ENCODE measurements at regions not wholly inside any gene's neighbourhood (a gene's known extent, or its start where the extent isn't known, plus 50 kb on each side); places are given as distances from the start of the nearest gene placed in this dataset.
"Not testable (repeated sequence)": the region's sequence is repeated elsewhere in the genome, so short reads cannot be mapped to it uniquely, and the experiment has no call there.

DNA sequence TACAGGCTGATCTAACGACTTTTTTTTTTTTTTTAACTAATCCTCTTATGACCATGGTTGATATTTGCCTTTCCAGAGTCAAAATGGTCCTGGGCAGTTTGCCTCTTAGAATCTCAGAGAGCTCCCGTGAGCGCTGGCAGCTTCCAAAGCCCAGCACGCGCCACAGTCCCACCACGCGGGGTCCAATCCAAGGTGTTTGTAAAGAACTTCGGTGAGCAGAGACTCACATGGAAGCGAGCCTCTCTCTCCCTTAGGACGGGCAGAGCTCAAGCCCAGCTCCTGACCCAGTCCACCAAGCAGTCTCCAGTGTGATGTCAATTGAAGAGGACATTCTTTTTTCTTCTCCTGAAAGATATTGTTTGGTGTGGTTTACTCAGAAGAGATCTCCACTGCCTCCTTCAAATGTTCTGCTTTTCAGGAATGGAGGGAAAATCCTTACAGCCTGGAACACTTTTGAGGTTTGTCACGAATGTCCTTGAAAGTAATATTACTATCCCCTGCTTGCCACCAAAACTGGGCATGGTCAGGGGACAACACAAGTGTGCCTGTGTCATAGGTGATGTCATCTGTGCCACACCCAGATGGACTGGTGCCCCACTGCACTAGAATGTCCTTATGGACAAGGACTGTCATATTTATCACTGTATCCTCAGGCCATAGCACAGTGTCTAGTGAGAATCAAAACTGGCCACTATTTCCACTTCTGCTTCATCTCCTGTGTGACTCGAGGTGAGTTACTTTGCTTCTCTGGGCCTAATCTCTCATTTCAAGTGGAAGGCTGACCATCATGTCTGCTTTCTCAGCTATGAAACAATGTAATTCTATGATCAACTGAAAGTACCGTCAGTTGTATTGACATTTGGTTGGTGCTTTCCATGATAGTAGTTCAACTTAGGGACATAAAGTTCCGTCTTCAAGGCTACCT, 97.4 kb upstream of the EDEM3 start:
- no peak for FAIRE-seq

DNA sequence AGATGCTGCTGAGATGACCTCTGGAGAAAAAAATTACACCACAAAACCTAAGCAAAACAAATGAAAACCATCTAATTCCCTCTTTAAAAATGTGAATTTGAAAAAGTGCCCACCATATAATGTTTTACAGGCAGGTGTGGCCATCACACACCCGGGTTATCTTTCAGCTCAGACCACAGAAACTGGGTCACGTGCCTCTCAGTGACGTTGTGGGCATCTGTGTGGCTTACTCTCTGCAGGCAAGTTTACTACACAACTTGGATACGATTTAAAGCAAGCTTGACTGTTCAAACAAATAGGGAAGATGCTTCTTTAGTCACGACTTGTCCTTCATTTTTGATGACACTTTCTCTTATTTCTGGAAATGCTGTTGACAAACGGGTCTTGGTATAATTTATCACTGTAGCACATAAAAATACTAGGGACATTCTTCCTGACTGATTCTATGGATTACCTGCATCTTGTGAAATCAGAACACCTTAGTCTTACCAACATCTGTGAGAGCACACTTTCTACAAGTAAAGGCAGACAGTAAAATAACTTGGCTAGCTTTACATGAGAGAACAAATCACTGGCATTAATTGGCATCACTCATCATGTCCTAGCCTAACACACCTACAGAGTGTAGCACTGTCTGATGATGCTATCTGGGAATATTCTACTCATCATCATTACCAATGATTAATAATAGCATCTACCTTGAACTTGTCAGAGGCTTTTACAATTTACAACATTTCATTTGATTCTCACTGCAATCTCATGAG, 89.3 kb upstream of the EDEM3 start:
- no peak for FAIRE-seq

DNA sequence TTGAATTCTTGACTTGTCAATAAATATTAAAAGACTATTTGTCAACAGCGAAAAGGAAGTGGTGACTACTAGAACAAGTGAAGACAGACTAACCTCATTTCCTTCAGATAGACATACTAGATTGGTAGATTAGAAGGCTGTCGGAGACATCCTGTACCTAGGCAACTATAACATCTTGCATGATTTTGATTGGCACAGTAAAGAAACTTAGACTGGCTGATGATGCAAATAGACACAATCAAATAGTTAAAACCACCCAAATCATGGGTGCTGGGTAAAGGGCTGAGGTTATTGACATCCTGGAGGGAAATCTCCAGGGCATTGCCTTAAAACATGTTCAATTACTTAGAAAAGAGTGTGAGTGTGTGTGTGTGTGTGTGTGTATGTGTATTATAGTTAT, 85.9 kb upstream of the EDEM3 start:
- FAIRE-seq, result no peak

DNA sequence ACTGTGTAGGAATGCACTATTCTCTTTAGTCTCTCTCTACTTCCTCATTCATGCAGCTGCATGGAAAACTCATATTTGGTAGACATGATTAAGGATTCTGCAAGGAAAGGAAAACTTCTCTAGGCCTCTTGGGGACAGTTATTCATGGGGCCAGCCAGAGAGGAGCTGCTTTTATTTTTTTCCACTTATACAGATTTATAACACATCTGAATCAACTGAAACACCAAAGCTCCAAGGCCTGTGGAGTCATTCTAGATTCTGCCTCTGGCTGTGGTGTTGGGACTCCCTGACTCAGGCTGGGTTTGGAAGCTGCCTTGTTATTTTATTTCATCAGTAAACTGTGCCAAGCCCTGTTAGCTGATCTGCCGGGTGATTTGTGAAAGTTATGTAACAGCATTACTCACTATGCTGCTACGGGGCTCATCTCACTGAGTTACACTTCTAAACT, 83.9 kb upstream of the EDEM3 start:
- no peak for FAIRE-seq

DNA sequence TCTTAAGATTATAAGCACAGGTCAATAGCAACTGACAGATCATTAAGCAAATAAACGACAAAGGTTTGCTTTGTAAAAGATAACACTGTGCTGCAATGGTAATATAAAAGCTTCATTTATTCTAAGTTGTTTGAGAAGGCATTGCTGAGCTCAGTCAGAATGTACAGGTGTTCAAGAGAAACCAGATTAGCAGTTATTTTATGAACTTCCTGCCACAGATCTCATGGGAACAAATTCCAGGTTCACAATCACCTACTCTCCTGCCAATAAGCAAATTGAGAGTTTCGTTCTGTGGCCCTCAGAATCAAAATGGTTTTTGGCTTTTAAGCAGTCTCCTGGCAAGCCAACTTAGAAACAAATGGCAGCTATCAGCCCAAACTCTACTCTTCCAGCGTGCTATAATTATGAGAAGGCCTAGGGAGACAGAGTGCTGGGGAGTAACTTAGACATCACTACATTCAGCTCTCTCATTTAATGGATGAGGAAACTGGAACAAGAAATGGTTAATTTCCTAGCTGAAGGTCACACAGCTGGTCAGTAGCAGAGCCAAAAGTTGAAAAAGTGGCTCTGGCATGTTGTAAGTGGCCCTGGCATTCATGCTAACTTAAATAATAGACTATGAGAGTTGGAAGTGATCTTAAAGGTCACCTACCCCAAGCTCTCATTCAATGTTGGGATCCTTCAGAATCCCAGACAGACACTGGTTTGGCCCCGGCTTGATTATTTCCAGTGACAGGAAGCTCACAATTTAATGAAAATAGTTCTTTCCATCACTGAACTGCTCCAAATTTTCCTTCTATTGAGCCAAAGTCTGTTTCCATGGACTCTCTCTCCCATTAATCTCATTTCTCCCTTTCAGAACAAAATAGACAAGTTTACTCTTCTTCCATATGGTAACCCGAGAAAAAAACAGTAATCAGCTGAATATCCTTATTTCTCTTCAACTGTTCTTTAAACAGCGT, 82.6 kb upstream of the EDEM3 start:
- no peak for FAIRE-seq

DNA sequence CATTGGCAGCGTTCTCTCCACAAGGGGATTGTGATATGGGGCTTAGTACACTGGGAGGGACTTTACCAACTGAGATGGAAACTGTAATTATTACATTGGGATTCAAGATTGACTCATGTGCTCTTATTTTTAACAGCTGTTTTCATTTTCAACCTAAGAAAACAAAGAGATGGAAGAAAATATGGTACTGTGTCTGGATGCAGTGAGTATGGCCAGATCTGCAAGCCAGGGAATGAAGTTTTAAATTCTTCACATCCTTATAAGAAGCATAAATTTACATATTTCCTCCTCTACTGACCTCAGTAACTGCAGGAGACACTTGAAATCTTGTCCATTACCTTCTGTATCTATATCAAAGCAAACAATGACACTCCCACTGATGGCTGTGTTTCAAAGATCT, 81.5 kb upstream of the EDEM3 start:
- FAIRE-seq, result no peak

DNA sequence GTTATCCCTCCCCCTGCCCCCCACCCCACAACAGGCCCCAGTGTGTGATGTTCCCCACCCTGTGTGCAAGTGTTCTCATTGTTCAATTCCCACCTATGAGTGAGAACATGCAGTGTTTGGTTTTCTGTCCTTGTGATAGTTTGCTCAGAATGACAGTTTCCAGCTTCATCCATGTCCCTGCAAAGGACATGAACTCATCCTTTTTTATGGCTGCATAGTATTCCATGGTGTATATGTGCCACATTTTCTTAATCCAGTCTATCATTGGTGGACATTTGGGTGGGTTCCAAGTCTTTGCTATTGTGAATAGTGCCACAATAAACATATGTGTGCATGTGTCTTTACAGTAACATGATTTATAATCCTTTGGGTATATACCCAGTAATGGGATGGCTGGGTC, 79.3 kb upstream of the EDEM3 start:
- FAIRE-seq, result not testable (repeated sequence)

DNA sequence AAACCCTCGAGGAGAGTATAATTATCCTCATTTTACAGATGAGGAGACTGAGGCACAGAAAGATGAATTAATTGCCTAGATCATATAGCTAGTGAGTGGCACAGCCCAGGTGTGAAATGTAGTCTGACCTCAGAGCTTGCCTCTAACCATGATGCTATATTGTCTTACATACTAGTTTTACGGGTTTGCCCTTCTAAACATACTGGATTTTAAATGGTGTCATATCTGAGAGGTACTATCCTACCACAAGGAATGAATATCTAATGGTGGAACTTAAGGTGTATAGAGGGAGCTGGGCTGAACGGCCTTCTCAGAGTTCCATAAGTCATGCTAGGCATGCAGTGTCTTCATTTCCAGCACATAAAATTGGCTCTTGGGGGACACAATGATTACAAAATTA, 77.9 kb upstream of the EDEM3 start:
- no peak for FAIRE-seq

DNA sequence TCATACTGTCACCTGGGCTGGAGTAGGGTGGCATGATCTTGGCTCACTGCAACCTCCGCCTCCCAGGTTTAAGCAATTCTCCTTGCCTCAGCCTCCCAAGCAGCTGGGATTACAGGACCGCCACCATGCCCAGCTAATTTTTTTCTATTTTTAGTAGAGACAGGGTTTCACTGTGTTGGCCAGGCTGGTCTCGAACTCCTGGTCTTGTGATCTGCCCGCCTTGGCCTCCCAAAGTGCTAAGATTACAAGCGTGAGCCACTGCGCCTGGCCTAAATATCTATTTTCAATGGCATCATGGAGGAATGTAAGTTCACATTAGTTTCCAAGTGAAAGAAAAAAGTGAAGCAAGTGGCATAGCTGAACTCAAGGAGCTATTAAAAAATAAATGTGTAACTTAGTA, 74.8 kb upstream of the EDEM3 start:
- not testable (repeated sequence) for FAIRE-seq

DNA sequence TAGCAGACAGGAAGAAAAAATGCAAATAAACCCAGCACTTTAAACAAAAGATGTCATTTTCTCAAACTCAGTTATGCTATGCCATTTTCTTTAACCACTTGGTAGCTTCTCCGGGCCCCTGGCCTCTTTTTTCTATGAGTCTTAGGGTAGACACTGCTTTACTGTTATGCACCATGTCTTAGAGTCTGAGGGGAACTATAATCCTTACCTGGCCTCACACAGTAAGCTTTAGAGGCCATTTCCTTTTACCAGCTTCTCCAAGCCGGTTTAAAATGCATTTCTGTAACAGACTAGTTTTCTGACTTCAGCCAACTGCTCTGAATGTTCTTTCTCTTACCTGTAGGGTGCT, 73.7 kb upstream of the EDEM3 start:
- FAIRE-seq, result no peak

DNA sequence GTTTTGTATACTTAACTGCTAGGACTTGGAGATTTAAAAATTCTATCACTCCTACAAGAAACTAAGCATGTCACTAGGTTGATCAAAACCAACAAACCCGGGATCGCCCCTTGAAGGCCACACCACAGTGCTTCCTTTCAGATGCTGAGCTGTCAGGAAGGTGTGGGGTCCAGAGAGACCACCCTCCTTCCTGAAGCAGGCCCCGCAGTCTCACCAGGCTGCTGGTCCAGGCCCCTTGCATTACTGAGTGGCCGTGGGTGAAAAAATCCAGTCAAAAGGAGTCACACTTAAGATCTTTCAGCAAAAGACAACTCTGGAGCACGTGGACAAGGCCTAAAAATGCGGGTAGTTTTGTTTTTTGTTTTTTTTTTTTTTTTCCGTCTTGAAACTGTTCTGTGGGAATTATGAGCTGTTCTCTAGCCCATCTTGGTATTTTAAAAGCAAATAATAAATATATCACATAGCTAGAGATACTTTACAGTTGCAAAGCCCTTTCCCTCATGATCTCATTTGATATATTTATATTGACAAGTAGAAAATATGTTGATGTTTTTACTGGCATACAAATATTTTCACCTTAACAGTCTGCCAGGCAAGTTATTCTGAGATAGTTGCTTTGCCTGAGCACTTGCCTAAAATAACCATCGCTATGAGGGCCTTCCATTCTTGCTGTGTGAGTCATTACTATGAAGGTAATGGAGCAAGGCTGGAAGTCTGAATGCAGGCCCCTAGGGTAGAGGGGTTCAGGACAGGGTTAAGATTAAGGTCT, 73.1 kb upstream of the EDEM3 start:
- no peak for FAIRE-seq

DNA sequence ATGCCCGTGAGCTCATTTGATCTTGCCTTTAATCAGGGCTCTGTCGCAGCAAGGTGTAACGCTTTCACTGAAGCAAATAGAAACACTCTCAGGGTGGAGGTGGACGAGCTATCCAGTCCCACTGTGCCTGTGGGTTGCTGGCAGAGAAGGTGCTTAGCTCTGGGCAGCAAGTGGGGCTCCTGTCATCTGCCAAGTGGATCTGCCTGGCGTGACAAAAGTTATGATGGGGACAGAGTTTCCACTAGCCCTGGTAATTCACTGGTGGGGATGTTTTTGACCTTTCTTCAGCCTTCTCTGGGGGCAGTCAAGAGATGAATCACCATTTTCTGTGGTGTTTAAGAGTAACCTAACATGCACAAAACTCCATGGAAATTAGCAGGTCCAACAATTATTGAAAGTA, 71.3 kb upstream of the EDEM3 start:
- FAIRE-seq, result no peak

DNA sequence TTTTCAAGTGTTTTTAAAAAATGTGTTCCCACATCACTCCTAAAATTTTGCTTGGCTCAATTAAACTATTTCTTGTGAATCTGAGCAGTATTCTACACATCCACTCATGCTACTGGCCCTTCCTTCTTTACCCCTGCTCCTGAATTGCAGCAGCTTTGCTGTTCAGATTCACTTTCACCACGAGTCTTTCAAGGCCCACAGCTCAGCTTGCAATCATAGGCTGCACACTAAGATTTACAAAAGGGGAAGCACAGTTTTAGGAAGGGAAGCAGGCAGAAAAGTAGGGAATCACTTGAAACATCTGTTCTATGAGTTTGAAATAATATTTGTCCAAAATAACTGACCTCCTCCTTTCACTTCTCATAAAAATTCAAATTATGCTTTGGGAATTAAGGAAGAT, 70.9 kb upstream of the EDEM3 start:
- FAIRE-seq, result no peak

DNA sequence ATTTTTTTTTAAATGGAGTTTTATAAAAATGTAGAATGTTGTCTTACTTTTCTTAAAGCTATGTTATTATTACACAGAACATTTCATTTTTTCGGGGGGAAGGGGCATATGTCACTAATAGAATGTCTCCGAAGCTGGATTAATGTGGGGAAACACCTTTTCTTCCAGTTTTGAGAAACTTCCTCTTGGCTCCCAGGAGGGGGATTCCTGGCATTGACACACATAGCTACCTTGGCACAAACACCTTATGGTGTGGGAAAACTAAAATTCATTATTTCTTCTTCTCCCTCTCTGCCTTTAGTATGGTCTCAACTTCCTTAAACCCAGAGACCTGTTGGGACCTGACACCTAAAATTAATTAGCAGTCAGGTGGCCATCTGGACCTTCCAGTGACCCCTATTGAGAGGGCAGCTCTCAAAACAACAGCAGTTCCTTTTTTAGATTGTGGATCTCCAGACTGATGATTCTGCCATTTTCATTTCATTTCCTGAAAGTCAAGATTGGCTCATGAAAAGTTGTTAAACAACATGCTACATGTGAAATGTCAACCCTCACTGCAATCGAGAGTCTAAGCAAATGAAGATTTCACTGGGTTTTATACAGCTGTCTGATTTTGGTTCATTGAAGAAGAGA, 70.1 kb upstream of the EDEM3 start:
- FAIRE-seq, result no peak

DNA sequence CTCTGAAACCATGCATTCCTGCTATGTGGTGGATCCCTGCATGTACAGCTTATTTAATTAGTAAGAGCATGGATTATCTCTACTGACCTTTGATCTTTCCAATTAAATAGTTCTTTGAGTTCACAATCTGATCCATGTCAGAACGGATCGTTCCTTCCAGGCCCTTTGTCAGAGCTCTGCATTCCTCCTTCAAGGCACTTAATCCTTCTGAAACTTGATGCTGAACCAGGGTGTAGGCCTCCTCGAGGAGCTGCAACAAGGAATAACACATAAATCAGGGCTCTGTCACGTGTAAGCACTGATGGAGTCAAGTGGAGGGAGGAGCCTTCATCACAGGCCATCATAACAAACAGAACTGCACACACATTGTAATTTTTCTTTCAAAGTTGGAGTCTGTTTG, 68.4 kb upstream of the EDEM3 start:
- FAIRE-seq, result no peak

DNA sequence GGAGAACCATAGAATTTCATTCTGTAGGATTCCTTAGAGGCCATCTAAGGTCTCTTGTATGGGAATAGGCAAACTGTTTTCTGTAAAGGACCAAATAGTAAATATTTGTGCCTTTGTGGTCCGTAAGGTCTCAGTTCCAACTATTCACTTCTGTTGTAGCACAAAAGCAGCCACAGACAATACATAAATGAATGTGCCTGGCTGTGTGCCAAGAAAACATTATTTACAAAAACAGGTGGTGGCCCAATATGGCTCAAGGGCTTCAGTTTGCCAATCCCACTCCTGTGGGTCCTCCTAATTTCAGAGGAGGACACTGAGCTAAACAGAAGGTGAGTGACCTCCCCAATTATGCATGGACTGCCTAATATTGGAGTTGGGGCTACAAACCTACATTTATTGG, 67.6 kb upstream of the EDEM3 start:
- FAIRE-seq, result no peak

DNA sequence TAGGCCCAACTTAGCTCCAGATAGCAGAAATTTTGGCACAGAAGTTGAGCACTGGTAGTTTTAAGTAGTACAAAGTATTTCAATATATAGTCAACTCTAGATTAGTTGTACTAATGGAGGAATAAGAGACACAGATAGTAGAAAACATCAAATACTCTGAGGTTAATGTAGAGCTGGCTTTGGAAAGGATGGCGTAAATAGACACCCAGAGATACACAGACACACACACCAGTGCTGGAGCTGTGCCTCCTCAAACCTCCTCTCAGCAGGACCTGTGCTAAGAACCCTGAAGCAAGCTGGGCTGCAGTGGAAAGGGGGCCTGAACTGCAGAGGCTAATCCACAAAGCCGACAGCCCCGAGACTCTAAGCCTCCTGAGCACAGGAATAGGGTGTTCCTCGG, 67.0 kb upstream of the EDEM3 start:
- no peak for FAIRE-seq

DNA sequence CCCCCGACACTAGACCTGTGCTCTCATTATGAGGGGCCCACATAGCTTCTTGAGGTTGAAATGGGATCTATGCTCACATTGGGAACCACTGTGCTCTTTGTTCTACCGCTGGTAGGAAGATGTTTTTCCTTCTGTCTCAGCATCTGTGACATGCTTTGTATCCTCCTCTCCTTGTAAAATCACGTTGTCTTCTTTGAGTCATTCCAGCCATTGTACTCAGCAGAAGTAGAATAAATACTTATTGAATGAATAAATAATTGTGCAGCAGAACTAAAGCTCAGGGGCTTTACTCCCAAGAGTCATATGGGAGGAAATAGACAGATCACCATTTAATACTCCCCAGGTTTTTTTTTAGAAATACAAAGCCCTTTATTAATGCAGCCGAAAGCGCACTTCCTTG, 66.3 kb upstream of the EDEM3 start:
- no peak for FAIRE-seq

DNA sequence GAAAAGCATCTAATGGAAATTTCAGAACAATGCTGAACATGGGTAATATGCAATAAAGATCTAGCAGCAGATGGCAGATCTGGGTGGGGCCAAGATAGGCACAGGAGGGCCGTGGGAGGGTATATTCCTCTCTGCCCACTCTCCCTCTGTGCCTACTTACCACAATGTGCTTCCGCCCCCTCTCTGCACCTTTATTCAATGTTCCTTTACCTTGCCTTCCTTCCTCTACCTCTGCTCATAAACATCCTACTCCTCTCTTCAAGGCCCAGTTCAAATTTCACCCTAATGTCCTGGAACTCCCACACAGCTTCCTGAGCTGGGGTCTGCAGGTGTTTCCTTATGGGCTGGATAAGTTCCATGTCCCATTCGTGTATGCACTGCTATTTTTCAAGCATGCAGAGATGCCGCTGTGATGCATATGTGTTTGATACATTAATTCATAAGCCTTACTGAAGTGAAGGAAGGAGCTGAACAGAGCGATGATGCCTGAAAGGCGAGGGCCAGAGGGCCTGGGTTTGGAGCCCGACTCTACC, 65.6 kb upstream of the EDEM3 start:
- no peak for FAIRE-seq

DNA sequence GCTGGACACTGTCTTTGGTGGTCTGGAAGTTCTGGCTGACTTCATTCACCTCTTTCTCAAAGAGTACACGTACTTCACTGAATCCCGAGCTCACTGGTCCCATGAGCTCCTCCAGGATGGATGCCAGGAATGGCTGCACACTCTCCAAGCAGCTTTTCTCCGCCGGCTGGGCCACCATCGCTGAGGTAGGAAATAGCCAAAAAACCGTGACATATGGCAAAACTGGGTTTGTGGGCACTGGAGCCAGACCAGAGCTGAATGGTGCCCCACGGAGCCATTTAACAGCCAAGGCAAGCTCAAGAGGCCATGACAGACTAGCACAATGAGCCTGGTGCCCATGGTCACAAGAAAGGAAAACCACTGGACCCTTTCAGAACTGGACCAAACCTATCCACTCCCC, 64.0 kb upstream of the EDEM3 start:
- no peak for FAIRE-seq

DNA sequence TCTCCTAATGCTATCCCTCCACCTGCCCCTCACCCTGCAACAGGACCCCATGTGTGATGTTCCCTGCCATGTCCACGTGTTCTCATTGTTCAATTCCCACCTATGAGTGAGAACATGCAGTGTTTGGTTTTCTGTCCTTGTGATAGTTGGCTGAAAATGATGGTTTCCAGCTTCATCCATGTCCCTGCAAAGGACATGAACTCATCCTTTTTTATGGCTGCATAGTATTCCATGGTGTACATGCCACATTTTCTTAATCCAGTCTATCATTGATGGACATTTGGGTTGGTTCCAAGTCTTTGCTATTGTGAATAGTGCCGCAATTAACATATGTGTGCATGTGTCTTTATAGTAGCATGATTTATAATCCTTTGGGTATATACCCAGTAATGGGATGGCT, 62.3 kb upstream of the EDEM3 start:
- FAIRE-seq, result not testable (repeated sequence)

All from A204.1 (cell line).